NCI-H2227 (cell line): ENCODE measurements at regions not wholly inside any gene's neighbourhood (a gene's known extent, or its start where the extent isn't known, plus 50 kb on each side); places are given as distances from the start of the nearest gene placed in this dataset.

ENCODE experiments used
- DNase-seq: peaks from one replicate; lab custom pipeline; 2025; ENCODE audit not compliant: unreplicated experiment; lab: John Stamatoyannopoulos, UW

GRCh38 chr1:87717157-87717670 is 388.5 kb downstream of the LMO4 start:
- no peak for DNase-seq

- DNase-seq = no peak
Measured at GRCh38 chr1:87718241-87718950, 389.7 kb downstream of the LMO4 start.

GRCh38 chr1:87719658-87720057 is 391.0 kb downstream of the LMO4 start:
- no peak for DNase-seq

GRCh38 chr1:87720561-87720960 is 391.9 kb downstream of the LMO4 start:
- DNase-seq = no peak

- DNase-seq = no peak
Measured at GRCh38 chr1:87723193-87723592, 394.5 kb downstream of the LMO4 start.

- no peak for DNase-seq
Measured at GRCh38 chr1:87728169-87728568, 399.5 kb downstream of the LMO4 start.

GRCh38 chr1:87730274-87731216 is 401.9 kb downstream of the LMO4 start:
- DNase-seq = no peak

GRCh38 chr1:87733386-87733785 is 404.7 kb downstream of the LMO4 start:
- DNase-seq = no peak

GRCh38 chr1:87735750-87736149 is 407.1 kb downstream of the LMO4 start:
- no peak for DNase-seq

- DNase-seq = no peak
Measured at GRCh38 chr1:87739141-87739540, 410.5 kb downstream of the LMO4 start.

- DNase-seq = no peak
Measured at GRCh38 chr1:87739704-87740103, 411.0 kb downstream of the LMO4 start.

- no peak for DNase-seq
Measured at GRCh38 chr1:87743256-87743655, 414.6 kb downstream of the LMO4 start.

GRCh38 chr1:87744056-87744455 is 415.4 kb downstream of the LMO4 start:
- no peak for DNase-seq

- DNase-seq = no peak
Measured at GRCh38 chr1:87744763-87745162, 416.1 kb downstream of the LMO4 start.

- DNase-seq = no peak
Measured at GRCh38 chr1:87753366-87753765, 424.7 kb downstream of the LMO4 start.

GRCh38 chr1:87754139-87754538 is 425.5 kb downstream of the LMO4 start:
- no peak for DNase-seq

- no peak for DNase-seq
Measured at GRCh38 chr1:87757676-87758075, 429.0 kb downstream of the LMO4 start.

- no peak for DNase-seq
Measured at GRCh38 chr1:87759421-87760087, 430.9 kb downstream of the LMO4 start.

- no peak for DNase-seq
Measured at GRCh38 chr1:87760155-87760554, 431.5 kb downstream of the LMO4 start.

GRCh38 chr1:87760654-87761053 is 432.0 kb downstream of the LMO4 start:
- no peak for DNase-seq

GRCh38 chr1:87763483-87763882 is 434.8 kb downstream of the LMO4 start:
- no peak for DNase-seq
